Dedifferentiated amniotic fluid mesenchymal stem cell (primary cell): ENCODE measurements at regions not wholly inside any gene's neighbourhood (a gene's known extent, or its start where the extent isn't known, plus 50 kb on each side); places are given as distances from the start of the nearest gene placed in this dataset.
"Not testable (repeated sequence)": the region's sequence is repeated elsewhere in the genome, so short reads cannot be mapped to it uniquely, and the experiment has no call there.

Source experiments
- DNase-seq: peaks from one replicate; pipeline ENCODE4 v3.0.0-alpha.2; 2016; ENCODE audit errors: extremely low spot score

- DNase-seq, result no peak
Measured at GRCh38 chr3:10665592-10665991, 150.4 kb upstream of the SLC6A11 start.

DNA sequence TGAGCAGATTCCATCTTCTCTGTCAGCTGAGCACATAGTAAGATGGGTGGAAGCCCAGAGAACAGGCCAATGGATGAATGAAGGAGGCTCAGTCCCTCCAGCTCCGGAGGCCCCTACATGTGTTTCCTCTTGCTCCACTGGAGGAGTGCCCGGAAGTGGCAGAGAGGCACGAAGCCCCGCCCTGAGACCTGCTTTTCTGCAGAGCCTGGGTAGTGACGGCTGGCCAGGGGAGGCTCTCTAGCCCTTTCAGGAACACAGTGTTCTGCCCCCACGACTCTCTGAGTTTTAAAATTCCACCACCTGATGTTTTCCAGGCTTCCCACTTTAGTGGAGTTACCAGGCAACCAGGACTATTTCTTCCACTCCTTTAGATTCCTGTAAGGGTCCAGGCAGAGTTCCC lies 149.4 kb upstream of the SLC6A11 start:
- no peak for DNase-seq

DNA sequence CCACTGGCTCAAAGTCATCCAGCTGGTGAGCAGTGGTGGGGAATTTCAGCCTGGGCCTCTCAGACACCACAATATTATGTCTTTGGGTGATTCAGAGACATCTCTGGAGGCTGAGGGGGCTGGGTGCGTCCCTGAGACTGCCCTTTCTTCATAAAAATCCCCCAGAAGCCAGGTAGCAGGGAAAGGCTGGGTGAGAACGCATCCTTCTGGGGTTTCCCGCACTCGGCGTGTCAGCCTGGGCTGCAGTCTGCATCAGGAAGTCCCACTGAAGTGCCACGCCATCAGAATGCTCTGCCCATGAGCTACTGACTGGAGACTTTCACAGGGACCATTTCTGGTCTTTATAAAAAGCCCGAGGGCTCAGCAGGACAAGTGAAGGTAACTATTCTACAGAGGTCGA lies 148.8 kb upstream of the SLC6A11 start:
- no peak for DNase-seq

DNA sequence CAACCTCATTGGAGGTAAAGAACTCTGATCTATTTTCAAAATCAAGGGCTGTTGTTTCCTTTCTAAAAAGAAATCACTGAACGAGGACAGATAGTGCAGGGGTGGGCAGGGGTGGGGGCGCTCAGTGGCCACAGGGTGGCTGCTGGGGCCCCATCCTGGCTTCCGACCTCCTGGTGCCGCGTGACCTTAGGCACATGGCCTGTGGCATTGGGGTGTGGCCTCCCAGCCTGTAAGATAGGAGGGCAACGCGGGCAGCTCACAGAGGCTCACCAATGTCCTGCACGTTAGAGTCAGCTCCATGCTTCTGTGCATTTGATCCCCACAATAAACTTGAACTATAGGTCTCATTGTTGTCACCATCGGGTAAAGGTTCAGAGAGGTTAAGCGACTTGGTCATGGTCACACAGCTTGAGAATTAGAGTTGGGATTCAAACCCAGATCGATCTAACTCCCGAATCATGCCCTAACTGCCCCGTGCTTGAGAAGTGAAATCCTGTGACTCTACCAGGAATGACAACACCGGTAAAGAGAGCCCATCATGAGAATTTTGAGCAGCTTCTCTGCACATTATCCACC lies 148.0 kb upstream of the SLC6A11 start:
- DNase-seq, result no peak

GRCh38 chr3:10669490-10670048 lies 146.5 kb upstream of the SLC6A11 start:
- DNase-seq, result no peak

GRCh38 chr3:10672422-10672821 lies 143.6 kb upstream of the SLC6A11 start:
- no peak for DNase-seq

DNA sequence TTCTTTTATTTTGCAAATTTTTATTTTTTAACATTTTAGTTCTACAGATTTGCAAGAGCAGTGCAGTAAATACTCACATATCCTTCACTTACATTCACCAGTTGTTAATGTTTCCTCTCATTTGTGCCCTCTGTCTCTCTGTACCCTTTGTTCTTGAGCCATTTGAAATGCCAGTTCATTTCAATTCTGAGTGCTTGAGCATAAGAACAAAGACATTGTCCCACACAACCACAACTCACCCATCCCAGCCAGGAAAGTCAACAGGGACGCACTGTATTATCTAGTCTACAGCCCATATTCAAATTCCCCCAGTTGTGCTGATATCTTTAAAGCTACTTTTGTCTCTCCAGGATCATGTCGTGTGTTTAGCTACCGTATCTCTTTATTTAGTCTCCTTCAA lies 141.4 kb upstream of the SLC6A11 start:
- DNase-seq, result no peak

DNA sequence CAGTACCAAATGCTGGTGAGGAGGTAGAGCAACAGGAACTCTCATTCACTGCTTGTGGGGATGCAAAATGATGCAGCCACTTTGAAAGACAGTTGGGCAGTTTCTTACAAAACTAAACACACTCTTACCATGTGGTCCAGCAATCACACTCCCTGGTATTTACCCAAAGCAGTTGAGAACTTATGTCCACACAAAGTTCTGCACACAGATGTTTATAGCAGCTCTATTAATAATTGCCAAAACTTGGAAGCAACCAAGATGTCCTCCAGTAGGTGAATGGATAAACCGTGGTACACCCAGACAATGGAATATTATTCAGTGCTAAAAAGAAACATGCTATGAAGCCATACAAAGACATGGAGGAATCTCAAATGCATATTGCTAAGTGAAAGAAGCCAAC lies 139.1 kb upstream of the SLC6A11 start:
- DNase-seq, result no peak

DNA sequence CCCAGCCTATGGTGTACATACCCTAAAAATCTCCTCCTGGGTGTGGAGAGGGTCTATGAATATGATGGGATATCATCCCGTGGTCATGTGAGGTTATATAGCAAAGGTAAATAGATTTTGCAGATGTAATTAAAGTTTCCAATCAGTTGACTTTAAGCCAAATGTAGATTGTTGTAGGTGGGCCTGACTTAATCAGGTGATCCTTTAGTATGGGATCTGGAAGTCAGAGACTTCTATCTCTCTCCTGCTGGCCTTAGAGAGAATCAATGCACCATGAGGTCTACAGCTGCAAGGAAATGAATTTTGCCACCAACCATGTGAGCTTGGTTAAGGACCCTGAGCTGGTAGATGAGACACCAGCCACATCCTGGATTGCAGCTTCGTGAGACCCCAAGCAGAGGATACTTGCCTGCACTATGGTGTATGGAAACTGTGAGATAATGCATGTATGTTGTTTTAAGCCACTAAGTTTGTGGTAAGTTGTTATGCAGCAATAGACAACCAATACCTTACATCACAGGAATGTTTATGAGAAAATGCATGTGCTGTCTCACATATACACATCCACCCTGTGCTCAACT lies 137.1 kb upstream of the SLC6A11 start:
- DNase-seq, result no peak

- DNase-seq, result no peak
Measured at GRCh38 chr3:10680796-10681195, 135.2 kb upstream of the SLC6A11 start.

DNA sequence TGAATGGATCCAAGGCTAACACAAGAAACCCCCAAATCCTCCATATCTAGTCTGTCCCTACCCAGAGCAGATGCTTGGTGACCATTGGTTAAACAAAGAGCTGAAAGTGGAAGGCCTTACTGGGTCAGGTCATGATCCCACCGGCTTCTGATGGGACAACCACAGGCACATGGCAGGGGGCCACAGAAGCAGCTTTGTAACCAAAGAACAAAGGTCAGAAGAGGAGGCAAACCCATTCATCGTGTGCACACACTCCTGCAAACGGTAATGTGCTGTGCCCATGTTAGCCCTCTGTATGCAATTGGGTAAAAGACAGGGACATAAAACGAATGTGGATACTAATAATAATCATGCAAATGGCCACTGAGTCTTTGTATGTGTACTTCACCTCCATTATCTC lies 133.3 kb upstream of the SLC6A11 start:
- DNase-seq, result no peak

DNA sequence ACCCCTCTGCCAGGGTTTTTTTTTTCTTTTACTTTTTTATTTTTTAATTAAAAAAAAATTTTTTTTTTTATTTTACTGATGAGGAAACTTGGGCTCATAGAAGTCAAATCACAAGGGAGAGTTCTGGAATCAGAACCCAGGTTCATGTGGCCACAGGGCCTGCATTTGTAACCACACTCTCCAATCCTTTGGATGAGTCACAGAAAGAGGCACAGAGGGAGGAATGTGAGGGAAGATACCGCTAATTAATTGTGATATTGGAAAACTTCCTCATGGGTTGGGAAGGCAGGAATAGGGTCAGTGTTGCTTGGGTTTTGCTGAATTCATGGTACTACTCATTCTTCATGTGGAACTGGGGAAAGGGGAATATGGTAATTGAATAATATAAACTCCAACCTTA lies 132.9 kb upstream of the SLC6A11 start:
- DNase-seq, result no peak

DNA sequence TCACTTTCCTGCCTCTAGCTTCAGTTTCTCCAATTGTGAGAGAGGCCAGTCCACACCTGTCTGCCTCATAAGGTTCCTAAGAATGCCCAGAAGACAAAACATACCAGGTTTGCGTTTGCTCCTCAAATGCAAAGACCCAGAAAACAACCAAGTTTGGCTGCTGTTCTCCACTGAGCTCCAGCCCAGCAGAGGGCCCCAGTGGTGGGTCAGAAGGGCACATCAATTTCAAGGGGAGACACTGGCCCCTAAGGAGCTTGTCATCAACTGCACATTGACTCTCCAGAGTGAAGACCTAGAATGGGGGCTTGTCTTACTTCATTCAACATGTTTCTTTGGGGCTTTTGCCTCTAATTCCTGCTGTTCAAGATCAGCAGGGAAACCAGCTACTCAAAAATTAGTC lies 127.9 kb upstream of the SLC6A11 start:
- DNase-seq, result no peak

- no peak for DNase-seq
Measured at GRCh38 chr3:10688548-10689172, 127.4 kb upstream of the SLC6A11 start.

DNA sequence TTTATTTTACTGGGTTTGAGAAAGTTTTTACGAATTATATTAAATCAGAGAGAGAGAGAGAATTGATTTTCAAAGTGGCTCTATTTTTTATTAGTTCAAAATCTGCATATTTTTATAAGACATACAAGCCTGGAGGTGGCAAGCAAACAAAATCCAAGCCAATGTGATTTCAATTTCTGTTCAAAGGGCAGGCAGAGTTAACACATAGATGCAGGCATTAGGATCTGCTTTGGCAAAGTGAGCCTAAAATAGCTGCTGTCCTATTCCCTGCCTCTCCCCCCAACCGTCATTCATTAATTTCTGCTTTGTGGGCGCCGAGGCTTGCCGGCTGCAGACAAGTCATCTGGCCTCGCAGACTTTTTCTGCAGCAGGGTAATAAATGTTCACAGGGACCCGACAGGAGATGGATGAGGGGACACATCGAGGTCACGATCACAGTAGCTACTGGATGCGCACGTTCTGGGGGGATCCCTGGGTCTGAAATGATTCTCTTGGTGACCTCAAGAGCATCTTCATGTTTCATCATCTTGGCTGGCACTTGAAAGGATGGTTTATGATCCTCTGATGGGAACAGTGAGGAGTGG lies 123.9 kb upstream of the SLC6A11 start:
- DNase-seq, result no peak

GRCh38 chr3:10693457-10693856 lies 122.6 kb upstream of the SLC6A11 start:
- DNase-seq, result no peak

DNA sequence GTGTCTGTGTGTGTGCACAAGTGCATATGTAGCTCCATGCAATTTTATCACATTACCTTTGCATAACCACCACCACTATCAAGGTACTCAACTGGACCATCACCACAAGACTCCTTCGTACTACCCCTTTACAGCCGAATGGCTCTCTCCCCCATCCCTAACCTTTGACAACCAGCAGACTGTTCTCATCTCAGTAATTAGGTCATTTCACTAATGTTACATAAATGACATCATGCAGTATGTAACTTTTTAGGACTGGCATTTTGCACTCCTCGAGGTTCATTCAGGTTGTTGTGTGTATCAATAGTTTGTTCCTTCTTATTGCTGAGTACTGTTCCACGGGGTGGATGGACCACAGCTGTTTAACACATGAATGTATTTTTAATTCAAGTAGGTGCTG lies 121.8 kb upstream of the SLC6A11 start:
- DNase-seq, result no peak

DNA sequence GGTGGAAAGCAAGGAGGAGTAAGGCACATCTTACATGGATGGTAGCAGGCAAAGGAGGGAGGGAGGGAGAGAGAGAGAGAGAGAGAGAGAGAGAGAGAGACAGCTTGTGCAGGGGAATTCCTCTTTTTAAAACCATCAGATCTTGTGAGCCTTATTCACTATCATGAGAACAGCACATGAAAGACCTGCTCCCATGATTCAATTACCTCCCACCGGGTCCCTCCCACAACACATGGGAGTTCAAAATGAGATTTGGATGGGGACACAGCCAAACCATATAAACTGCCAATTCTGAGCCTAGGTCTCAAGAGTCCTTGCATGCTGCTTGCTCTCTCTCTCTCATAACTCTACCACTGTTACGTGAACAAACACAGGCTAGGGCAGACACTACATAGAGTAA lies 120.8 kb upstream of the SLC6A11 start:
- DNase-seq, result not testable (repeated sequence)

DNA sequence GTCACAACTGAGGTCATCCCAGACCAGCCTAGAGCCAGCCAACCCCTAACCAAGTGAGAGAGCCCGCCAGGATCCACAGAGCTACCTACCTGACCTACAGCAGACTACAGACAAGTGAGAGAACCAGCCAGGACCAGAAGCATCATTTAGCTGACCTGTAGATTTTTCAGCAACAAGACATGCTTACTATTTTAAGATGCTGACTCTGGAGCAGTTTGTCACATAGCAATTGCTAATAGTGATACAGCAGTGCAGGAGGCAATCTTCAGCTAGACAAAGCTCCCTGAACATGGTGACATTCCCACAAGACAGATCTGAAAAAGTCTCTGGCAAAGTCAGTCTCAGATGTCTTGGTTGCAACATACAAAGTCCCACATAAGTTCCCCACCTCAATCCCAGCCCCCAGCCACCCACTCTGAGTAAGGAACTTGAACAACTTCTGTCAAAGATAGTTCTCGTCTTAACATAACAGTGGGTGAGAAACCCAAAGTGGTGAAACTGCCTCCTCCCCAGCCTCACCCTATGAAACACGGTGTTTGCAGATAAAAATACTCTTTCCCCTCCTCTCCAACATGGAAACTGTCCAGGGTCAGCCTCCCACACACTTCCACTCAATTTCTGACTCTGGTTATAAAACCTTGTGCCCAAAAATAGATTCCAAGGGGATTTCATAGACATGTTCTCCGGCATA lies 120.3 kb upstream of the SLC6A11 start:
- no peak for DNase-seq

DNA sequence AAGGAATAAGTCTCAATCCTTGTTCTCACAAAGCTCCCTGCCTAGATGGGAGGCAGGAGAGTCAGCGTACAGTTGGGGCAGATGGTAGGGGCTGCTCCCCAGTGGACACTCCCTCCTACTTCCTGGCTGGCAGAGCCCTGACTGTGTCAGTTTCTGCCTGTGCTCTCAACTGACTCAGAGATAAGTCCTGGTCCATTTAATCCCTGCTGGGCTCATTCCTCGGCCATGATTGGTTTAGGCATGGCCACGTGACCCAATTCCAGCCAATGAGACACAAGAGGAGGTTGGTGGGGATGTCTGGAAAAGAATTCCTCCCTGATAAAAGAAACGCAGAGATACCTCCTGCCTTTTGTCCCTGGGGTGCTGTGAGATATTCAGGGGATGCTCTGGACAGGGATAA lies 118.1 kb upstream of the SLC6A11 start:
- no peak for DNase-seq

DNA sequence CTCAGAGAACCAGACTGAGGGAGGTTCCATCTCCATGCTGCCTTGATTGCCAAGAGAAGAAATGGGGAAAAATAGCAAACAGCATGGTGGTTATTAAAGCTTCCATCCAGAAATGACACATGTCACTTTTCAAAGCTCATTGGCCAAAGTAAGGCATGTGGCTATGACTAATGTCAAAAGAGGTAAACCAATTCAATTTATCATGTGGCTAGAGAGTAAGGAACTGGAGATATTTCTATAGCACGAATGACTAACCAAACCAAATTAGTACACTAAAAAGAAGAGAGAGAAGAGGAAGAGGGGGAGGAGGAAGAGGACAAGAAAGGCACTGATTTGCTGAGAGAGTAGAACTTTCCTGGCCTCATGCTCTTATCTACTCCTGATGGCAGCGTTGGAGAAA lies 115.2 kb upstream of the SLC6A11 start:
- no peak for DNase-seq

GRCh38 chr3:10702961-10703740 lies 112.9 kb upstream of the SLC6A11 start:
- no peak for DNase-seq
